Esophagus muscularis mucosa (tissue), 4 donors: ENCODE measurements at regions not wholly inside any gene's neighbourhood (a gene's known extent, or its start where the extent isn't known, plus 50 kb on each side); places are given as distances from the start of the nearest gene placed in this dataset.

ENCODE experiments used
- DNase-seq: peaks from one replicate; pipeline ENCODE4 v3.0.0-alpha.2; 2017; ENCODE audit errors: extremely low spot score
- H3K27ac ChIP-seq, 4 donors: fragments of 200-600 bp; sonication (generic); replicated peaks in 1 of 4; 1 replicate in 3 of 4; 2 replicates in 1 of 4; pipeline ENCODE4 v1.5.1; 2016 to 2019; ENCODE audit warnings: mild to moderate bottlenecking in 1 of 4
- H3K27me3 ChIP-seq, 4 donors: fragments of 200-600 bp; sonication (generic); one replicate each; pipeline versions ENCODE4 v1.5.1 to v1.6.0; 2016 to 2019
- H3K36me3 ChIP-seq, 4 donors: fragments of 200-600 bp; sonication (generic); one replicate each; pipeline ENCODE4 v1.5.1; 2016 to 2019
- H3K4me1 ChIP-seq, 4 donors: fragments of 200-600 bp; sonication (generic); one replicate each; pipeline ENCODE4 v1.5.1; 2016 to 2019
- H3K4me3 ChIP-seq, 4 donors: fragments of 200-600 bp; sonication (generic); 1 replicate in 2 of 4; 2 replicates in 2 of 4; pipeline ENCODE4 v1.5.1; 2016 to 2019; ENCODE audit warnings: mild to moderate bottlenecking in 4 of 4, moderate library complexity in 1 of 4
- H3K9me3 ChIP-seq, 4 donors: fragments of 200-600 bp; sonication (generic); 1 replicate in 3 of 4; 2 replicates in 1 of 4; pipeline ENCODE4 v1.5.1; 2016 to 2019
- CTCF ChIP-seq, 3 experiments: fragments of 200-600 bp in 2 of 3; fragments of 450-650 bp in 1 of 3; sonication (generic) in 2 of 3; IDR thresholded peaks; one replicate each; pipeline ENCODE4 v1.5.1; 2017 to 2019; ENCODE audit warnings: antibody characterized with exemption in 3 of 3, mild to moderate bottlenecking in 2 of 3, moderate library complexity in 1 of 3
- EP300 ChIP-seq: sonication (generic); formaldehyde crosslinking; IDR thresholded peaks from one replicate; pipeline ENCODE4 v1.6.1; 2017; ENCODE audit warnings: antibody characterized with exemption
- POLR2A ChIP-seq: fragments of 450-650 bp; IDR thresholded peaks from one replicate; pipeline ENCODE4 v1.6.1; 2017; ENCODE audit warnings: antibody characterized with exemption, moderate library complexity, mild to moderate bottlenecking, low read depth
- POLR2AphosphoS5 ChIP-seq, 2 donors: sonication (generic); formaldehyde crosslinking; IDR thresholded peaks; one replicate each; pipeline ENCODE4 v1.6.1; 2017; ENCODE audit warnings: antibody characterized with exemption in 2 of 2
- WGBS: methylation state at CpG from one replicate; pipeline ENCODE4 v1.1.5; 2018; 5-methylcytosine and 5-hydroxymethylcytosine counted together
- intact Hi-C: fragments of 100-400 bp; cut with DNase I; formaldehyde crosslinking; loops from one replicate; pipeline ENCODE4 v1.15.1; 2023

GRCh38 chr19:29031216-29031615 lies 181.7 kb downstream of the UQCRFS1 start:
- Histone ChIP-seq H3K4me3 (no peak overlapping the region), H3K27ac (no peak overlapping the region), H3K4me1 (no peaks in the 10 kb centered on the region), H3K27me3 (no peaks in the 10 kb centered on the region), H3K36me3 (no peaks in the 10 kb centered on the region), H3K9me3 (no peaks in the 10 kb centered on the region)
- no peak for DNase-seq
- intact Hi-C loops, result no loop called here
- no peak for TF ChIP-seq EP300
- TF ChIP-seq CTCF (IDR thresholded peaks at IDR 0.05), result no peak
- TF ChIP-seq POLR2AphosphoS5 (IDR thresholded peaks at IDR 0.05), result no peak
- TF ChIP-seq POLR2A, result no peak
- 67% methylated on average over 1 of the region's 1 CpG for WGBS

GRCh38 chr19:29029268-29029958 lies 183.5 kb downstream of the UQCRFS1 start:
- Histone ChIP-seq H3K9me3 (no peaks in the 10 kb centered on the region), H3K4me3 (no peak overlapping the region), H3K4me1 (no peaks in the 10 kb centered on the region), H3K36me3 (no peaks in the 10 kb centered on the region), H3K27ac (no peak overlapping the region), H3K27me3 (no peaks in the 10 kb centered on the region)
- no peak for DNase-seq
- intact Hi-C loops, result no loop called here
- 85% methylated on average over 11 of the region's 11 CpGs for WGBS
- no peak for TF ChIP-seq POLR2AphosphoS5 (IDR thresholded peaks at IDR 0.05)
- no peak for TF ChIP-seq POLR2A
- no peak for TF ChIP-seq EP300
- no peak for TF ChIP-seq CTCF (IDR thresholded peaks at IDR 0.05)

GRCh38 chr19:29022599-29022998 lies 190.4 kb downstream of the UQCRFS1 start:
- no peaks in the 10 kb centered on the region for H3K36me3 ChIP-seq
- H3K27me3 ChIP-seq, result peaks cover 0 to 35% (median 0%) of the 10 kb centered on the region in 4 donors
- 39% methylated on average over 6 of the region's 8 CpGs for WGBS
- no peak overlapping the region for H3K27ac ChIP-seq
- DNase-seq, result no peak
- H3K4me1 ChIP-seq, result no peaks in the 10 kb centered on the region
- H3K4me3 ChIP-seq, result no peak overlapping the region
- TF ChIP-seq POLR2A (no peak), CTCF (IDR thresholded peaks at IDR 0.05) (no peak), EP300 (no peak)
- no peaks in the 10 kb centered on the region for H3K9me3 ChIP-seq
- intact Hi-C loops, result no loop called here

GRCh38 chr19:29022165-29022564 lies 190.8 kb downstream of the UQCRFS1 start:
- TF ChIP-seq POLR2AphosphoS5 (IDR thresholded peaks at IDR 0.05) (no peak), POLR2A (no peak), CTCF (IDR thresholded peaks at IDR 0.05) (no peak), EP300 (no peak)
- no peak overlapping the region for H3K27ac ChIP-seq
- intact Hi-C loops, result no loop called here
- no peaks in the 10 kb centered on the region for H3K9me3 ChIP-seq
- no peaks in the 10 kb centered on the region for H3K4me1 ChIP-seq
- peaks cover 0 to 39% (median 0%) of the 10 kb centered on the region in 4 donors for H3K27me3 ChIP-seq
- no peaks in the 10 kb centered on the region for H3K36me3 ChIP-seq
- 87% methylated on average over 10 of the region's 10 CpGs for WGBS
- no peak for DNase-seq
- H3K4me3 ChIP-seq, result no peak overlapping the region
